Coronary artery (tissue), 2 donors: ENCODE measurements at regions not wholly inside any gene's neighbourhood (a gene's known extent, or its start where the extent isn't known, plus 50 kb on each side); places are given as distances from the start of the nearest gene placed in this dataset.

Source experiments
- DNase-seq: peaks from one replicate; pipeline ENCODE4 v3.0.0-alpha.2; 2017; ENCODE audit warnings: low spot score
- H3K27ac ChIP-seq, 2 donors: fragments of 200-600 bp; sonication (generic); one replicate each; pipeline ENCODE4 v1.5.1; 2016 to 2019
- H3K4me3 ChIP-seq: fragments of 200-600 bp; sonication (generic); 2 replicates; pipeline ENCODE4 v1.5.1; 2016; ENCODE audit warnings: mild to moderate bottlenecking, moderate library complexity
- CTCF ChIP-seq: fragments of 200-600 bp; sonication (generic); IDR thresholded peaks from one replicate; pipeline ENCODE4 v1.5.1; 2019; ENCODE audit warnings: antibody characterized with exemption

DNA sequence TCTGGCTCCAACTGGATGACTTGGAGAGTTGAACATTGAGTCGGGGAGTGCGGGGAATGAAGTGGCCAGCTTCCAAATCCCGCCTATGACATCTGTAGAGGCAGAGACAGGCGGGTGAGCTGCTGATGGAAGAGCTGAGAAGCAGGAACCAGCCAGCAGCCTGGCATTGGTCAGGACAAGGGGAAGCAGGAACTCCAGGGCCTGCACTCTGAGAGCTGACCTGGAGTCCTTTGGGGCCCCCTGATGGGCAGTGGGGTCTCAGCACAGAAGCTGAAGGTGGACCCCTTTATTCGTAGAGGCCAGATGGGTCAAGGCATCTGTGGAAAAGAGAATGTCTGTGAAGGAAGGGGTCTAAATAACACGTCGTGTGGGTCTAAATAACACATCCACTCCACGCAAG lies 57.0 kb downstream of the SEC61G start:
- Histone ChIP-seq H3K27ac (no peak overlapping the region), H3K4me3 (no peak overlapping the region)
- DNase-seq: no peak
- no peak for TF ChIP-seq CTCF

GRCh38 chr7:54699715-54700114 lies 59.3 kb downstream of the SEC61G start:
- Histone ChIP-seq H3K27ac (no peak overlapping the region), H3K4me3 (no peak overlapping the region)
- no peak for TF ChIP-seq CTCF
- no peak for DNase-seq

GRCh38 chr7:54697659-54698186 lies 61.3 kb downstream of the SEC61G start:
- H3K4me3 ChIP-seq: no peak overlapping the region
- TF ChIP-seq CTCF: no peak
- H3K27ac ChIP-seq: no peak overlapping the region
- no peak for DNase-seq

GRCh38 chr7:54690892-54691291 lies 68.1 kb downstream of the SEC61G start:
- no peak for DNase-seq
- H3K4me3 ChIP-seq: no peak overlapping the region
- no peak overlapping the region for H3K27ac ChIP-seq
- no peak for TF ChIP-seq CTCF

DNA sequence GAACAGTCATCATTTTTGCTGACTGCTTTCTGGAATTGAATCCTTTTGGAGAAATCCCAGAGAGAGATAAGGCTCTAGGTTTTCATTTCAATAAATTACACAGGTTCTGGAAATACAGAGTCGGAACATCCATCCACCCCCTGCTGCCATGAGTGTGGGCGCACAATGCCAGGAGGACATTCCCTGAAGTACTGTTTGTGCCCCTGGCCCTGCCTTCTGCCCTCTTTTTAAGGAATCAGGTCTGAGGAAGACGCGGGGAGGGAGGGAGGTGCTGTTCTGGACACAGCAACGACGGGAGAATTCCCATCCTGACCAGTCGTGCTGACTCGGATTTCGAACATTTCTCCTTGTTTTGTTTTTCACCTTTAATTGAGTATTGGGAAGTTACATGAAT lies 69.0 kb downstream of the SEC61G start:
- no peak for TF ChIP-seq CTCF
- H3K4me3 ChIP-seq: peak overlapping the region; percentile 21
- no peak overlapping the region for H3K27ac ChIP-seq
- no peak for DNase-seq

GRCh38 chr7:54689394-54690049 lies 69.5 kb downstream of the SEC61G start:
- no peak overlapping the region for H3K27ac ChIP-seq
- DNase-seq: no peak
- no peak for TF ChIP-seq CTCF
- H3K4me3 ChIP-seq: no peak overlapping the region

DNA sequence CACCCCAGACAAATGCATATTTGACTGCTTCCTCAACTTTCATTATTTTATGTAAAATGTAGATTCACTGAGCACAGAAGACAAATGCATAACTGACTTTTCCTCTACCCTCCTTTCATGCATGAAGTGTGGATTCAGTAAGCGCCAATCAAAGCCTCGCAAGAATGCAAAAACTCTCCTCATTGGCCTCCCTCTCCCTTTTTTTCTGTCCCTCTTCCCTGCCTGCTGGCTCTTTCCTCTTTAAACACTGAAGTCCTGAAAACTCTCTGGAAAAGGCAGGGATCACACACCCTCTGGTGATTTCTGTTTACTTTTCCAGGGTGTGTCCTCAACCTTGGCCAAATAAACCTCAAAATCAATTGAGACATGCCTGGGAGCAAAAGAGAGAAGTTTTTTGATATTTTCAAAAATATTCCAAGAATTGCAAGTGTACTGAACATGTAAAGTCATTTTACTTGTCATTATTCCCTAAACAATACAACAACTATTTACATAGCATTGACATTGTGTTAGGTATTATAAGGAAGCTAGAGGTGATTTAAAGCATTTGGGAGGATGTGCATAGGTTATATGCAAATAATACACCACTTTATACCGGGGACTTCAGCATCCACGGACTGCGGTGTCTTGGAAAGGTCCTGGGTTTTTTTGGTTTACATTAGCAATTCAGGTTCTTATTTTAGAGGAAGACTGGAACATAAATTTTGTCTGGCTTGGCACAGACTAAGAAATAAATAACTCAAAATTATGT lies 71.4 kb downstream of the SEC61G start:
- TF ChIP-seq CTCF: no peak
- no peak for DNase-seq
- Histone ChIP-seq H3K27ac (no peak overlapping the region), H3K4me3 (no peak overlapping the region)
